ENCODE measurements at regions not wholly inside any gene's neighbourhood (a gene's known extent, or its start where the extent isn't known, plus 50 kb on each side); places are given as distances from the start of the nearest gene placed in this dataset.

GRCh38 chr10:43868952-43869351, 220.3 kb upstream of the ZNF32 start:
- no peak for FAIRE-seq
- no peak for DNase-seq (ENCODE audit: insufficient read length, low spot score)

- peak; percentile 78 for DNase-seq (ENCODE audit: insufficient read length, low spot score)
- no peak for FAIRE-seq
These were observed 219.2 kb upstream of the ZNF32 start for GRCh38 chr10:43867667-43868565.

GRCh38 chr10:43867113-43867512, 218.4 kb upstream of the ZNF32 start:
- FAIRE-seq = no peak
- no peak for DNase-seq (ENCODE audit: insufficient read length, low spot score)

GRCh38 chr10:43866712-43867111, 218.0 kb upstream of the ZNF32 start:
- DNase-seq (ENCODE audit: insufficient read length, low spot score) = no peak
- FAIRE-seq = no peak

GRCh38 chr10:43865265-43866135, 216.8 kb upstream of the ZNF32 start:
- FAIRE-seq = peak; percentile 78
- DNase-seq (ENCODE audit: insufficient read length, low spot score) = no peak

GRCh38 chr10:43864656-43865055, 216.0 kb upstream of the ZNF32 start:
- FAIRE-seq = no peak

GRCh38 chr10:43863859-43864591, 215.3 kb upstream of the ZNF32 start:
- peak; percentile 44 for DNase-seq (ENCODE audit: insufficient read length, low spot score)
- FAIRE-seq = peak; percentile 91

More at GRCh38 chr10:43864656-43865055, 216.0 kb upstream of the ZNF32 start:
- no peak for DNase-seq (ENCODE audit: insufficient read length, low spot score)

- FAIRE-seq = peak; percentile 54
These were observed 214.6 kb upstream of the ZNF32 start for GRCh38 chr10:43863270-43863669.

GRCh38 chr10:43862756-43863155, 214.1 kb upstream of the ZNF32 start:
- peak; percentile 81 for FAIRE-seq
- no peak for DNase-seq (ENCODE audit: insufficient read length, low spot score)

More at GRCh38 chr10:43863270-43863669, 214.6 kb upstream of the ZNF32 start:
- no peak for DNase-seq (ENCODE audit: insufficient read length, low spot score)

GRCh38 chr10:43861966-43862751, 213.5 kb upstream of the ZNF32 start:
- DNase-seq (ENCODE audit: insufficient read length, low spot score) = peak; percentile 71
- FAIRE-seq = peak; percentile 97

- no peak for DNase-seq (ENCODE audit: insufficient read length, low spot score)
- FAIRE-seq = no peak
These were observed 210.4 kb upstream of the ZNF32 start for GRCh38 chr10:43859016-43859525.

- DNase-seq (ENCODE audit: insufficient read length, low spot score) (no peak), FAIRE-seq (no peak)
These were observed 209.2 kb upstream of the ZNF32 start for GRCh38 chr10:43857931-43858315.

- DNase-seq (ENCODE audit: insufficient read length, low spot score) (peak; percentile 64), FAIRE-seq (peak; percentile 93)
These were observed 208.7 kb upstream of the ZNF32 start for GRCh38 chr10:43857206-43857930.

GRCh38 chr10:43856299-43856698, 207.6 kb upstream of the ZNF32 start:
- FAIRE-seq (peak; percentile 28), DNase-seq (ENCODE audit: insufficient read length, low spot score) (no peak)

- FAIRE-seq (peak; percentile 60), DNase-seq (ENCODE audit: insufficient read length, low spot score) (no peak)
These were observed 207.1 kb upstream of the ZNF32 start for GRCh38 chr10:43855667-43856210.

- DNase-seq (ENCODE audit: insufficient read length, low spot score) (peak; percentile 82), FAIRE-seq (peak; percentile 95)
These were observed 205.3 kb upstream of the ZNF32 start for GRCh38 chr10:43854007-43854406.

GRCh38 chr10:43853369-43853768, 204.7 kb upstream of the ZNF32 start:
- no peak for FAIRE-seq
- DNase-seq (ENCODE audit: insufficient read length, low spot score) = no peak

- no peak for FAIRE-seq
- no peak for DNase-seq (ENCODE audit: insufficient read length, low spot score)
These were observed 204.0 kb upstream of the ZNF32 start for GRCh38 chr10:43852644-43853214.
